Left ventricle myocardium inferior (tissue), 1 donor: ENCODE measurements at regions not wholly inside any gene's neighbourhood (a gene's known extent, or its start where the extent isn't known, plus 50 kb on each side); places are given as distances from the start of the nearest gene placed in this dataset.

Experiments
- DNase-seq: peaks from one replicate; pipeline ENCODE4 v3.0.0-alpha.2; 2020
- H3K27ac ChIP-seq: fragments of 200-600 bp; replicated peaks from 2 replicates; pipeline ENCODE4 v1.8.0; 2021
- H3K27me3 ChIP-seq: fragments of 200-600 bp; 2 replicates; pipeline ENCODE4 v1.8.0; 2021; ENCODE audit warnings: low read depth
- H3K36me3 ChIP-seq: fragments of 200-600 bp; 2 replicates; pipeline ENCODE4 v1.8.0; 2021
- H3K4me1 ChIP-seq: fragments of 200-600 bp; 2 replicates; pipeline ENCODE4 v1.8.0; 2021
- H3K4me3 ChIP-seq: fragments of 200-600 bp; 2 replicates; pipeline ENCODE4 v1.8.0; 2021; ENCODE audit warnings: mild to moderate bottlenecking, moderate library complexity
- H3K9me3 ChIP-seq: fragments of 200-600 bp; replicated peaks from 2 replicates; pipeline ENCODE4 v1.8.0; 2021
- intact Hi-C: fragments of 100-400 bp; cut with micrococcal nuclease; formaldehyde crosslinking; loops from one replicate; pipeline ENCODE4 v1.11.0; 2022
- TF ChIP-seq, protein P1 (sequence below): fragments of 200-600 bp; IDR thresholded peaks from 2 replicates; pipeline ENCODE4 v1.8.0; 2021; ENCODE audit warnings: antibody characterized with exemption, mild to moderate bottlenecking, borderline replicate concordance
- donor health status: DM: no; HTN: yes; CAD: no; lungs with severe emphysema.

DNA sequence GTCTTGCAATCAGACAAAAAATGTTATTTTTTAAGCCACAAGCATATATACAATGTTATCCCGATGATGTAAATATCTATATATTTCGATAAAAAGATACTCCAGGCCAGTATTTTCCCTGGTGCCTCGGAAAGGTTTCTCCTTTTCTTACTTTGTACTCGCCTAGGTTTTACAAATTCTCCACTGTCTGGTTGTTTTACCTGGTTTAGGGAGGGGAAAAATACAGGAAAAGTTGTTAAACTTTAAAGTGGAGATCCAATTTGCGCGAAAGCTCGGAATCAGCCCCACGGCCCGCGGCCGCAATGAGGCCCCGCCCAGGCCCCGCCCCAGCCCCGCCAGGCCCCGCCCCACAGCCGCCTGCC, 58.4 kb upstream of the WNT7B start:
- no peaks in the 10 kb centered on the region for H3K36me3 ChIP-seq
- peak overlapping the region; percentile 99 for H3K27ac ChIP-seq
- intact Hi-C loops = no loop called here
- peaks cover 35% of the 10 kb centered on the region for H3K4me1 ChIP-seq
- TF ChIP-seq, protein P1, sequence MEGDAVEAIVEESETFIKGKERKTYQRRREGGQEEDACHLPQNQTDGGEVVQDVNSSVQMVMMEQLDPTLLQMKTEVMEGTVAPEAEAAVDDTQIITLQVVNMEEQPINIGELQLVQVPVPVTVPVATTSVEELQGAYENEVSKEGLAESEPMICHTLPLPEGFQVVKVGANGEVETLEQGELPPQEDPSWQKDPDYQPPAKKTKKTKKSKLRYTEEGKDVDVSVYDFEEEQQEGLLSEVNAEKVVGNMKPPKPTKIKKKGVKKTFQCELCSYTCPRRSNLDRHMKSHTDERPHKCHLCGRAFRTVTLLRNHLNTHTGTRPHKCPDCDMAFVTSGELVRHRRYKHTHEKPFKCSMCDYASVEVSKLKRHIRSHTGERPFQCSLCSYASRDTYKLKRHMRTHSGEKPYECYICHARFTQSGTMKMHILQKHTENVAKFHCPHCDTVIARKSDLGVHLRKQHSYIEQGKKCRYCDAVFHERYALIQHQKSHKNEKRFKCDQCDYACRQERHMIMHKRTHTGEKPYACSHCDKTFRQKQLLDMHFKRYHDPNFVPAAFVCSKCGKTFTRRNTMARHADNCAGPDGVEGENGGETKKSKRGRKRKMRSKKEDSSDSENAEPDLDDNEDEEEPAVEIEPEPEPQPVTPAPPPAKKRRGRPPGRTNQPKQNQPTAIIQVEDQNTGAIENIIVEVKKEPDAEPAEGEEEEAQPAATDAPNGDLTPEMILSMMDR = no peak
- peak overlapping the region; percentile 64 for H3K4me3 ChIP-seq
- H3K9me3 ChIP-seq = no peaks in the 10 kb centered on the region
- no peak for DNase-seq
- no peaks in the 10 kb centered on the region for H3K27me3 ChIP-seq

DNA sequence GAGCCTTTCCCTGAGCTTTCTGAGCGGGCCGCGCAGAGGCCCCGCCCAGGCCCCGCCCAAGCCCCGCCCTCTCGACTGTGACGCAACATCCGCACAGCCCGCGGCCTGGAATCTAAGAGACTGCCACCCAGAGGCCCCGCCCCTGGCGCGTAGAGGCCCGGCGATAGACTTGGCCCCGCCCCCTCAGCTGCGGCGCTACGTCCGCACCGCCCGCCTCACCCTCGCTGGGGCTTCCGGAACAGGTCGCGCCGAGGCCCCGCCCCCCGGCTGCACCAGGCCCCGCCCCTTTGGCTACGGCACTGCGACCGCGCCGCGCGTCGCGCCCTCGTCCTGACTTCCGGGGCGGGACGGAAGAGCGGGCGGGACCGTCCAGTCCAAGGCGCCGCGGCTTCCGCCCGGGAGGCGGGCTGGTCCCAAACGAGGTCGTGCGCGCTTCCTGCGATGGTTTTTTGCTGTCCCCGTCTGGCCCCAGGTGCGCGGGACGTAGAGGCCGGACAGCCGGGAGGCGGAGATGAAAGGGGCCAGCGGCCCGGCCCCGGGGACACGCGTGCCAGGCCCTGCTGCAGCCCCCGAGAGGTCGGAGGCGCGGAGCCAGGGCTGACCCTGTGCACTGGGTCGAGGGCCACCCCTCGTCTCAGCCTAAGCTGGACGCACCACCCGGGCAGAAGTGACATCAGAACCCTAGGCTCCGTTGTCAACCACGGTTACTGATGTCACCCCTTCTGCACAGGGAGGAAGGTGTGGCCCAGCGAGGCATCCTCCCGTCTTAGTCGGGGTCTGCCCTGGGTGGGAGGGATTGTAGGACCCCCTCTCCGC, 59.0 kb upstream of the WNT7B start:
- H3K9me3 ChIP-seq = no peaks in the 10 kb centered on the region
- peak overlapping the region; percentile 88 for H3K4me3 ChIP-seq
- H3K4me1 ChIP-seq = peaks cover 30% of the 10 kb centered on the region
- no peaks in the 10 kb centered on the region for H3K27me3 ChIP-seq
- intact Hi-C loops = no loop called here
- DNase-seq = peak; percentile 100
- no peaks in the 10 kb centered on the region for H3K36me3 ChIP-seq
- peak overlapping the region; percentile 99 for H3K27ac ChIP-seq
- TF ChIP-seq, protein P1 = no peak

DNA sequence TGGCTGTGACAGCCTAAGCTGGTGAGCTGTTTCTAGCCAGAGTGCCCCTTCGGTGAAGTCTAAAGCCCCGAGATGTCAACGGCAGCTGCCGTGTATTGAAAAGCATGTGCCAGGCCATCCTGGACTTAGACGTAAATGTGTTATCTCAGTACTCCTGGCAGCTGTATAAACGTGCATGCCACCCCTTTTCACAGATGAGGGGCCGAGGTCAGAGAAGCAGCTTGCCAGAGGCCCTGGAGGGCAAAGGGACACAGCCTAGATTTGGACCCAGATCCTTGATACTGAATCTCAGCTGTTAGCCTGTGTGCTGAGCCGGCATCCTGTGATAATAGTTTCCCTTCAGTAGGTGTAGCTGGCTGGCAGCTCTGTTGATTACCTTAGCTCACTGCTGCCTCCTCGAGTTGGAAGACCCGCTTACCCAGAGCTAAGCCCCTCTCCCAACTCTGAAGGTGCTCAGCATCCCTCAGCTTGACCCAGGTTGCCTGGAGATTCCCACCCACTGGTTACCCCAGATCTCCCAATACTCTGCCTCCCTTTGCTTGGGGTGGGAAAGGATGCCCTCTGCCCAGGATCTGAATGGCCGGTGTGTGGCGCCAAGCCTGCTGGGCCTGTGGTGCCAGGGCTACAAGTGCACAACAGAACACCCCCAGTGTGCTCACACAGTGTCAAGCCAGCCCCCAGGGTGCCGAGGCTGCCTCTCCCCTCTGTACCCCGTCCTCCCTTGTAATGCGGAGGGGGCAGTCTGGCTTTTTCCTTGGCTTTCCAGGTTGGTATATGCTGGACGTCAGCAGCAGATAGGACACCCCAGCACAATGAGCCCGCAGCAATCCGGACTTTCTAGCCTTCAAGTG, 59.8 kb upstream of the WNT7B start:
- Histone ChIP-seq H3K4me3 (peak overlapping the region; percentile 88), H3K36me3 (no peaks in the 10 kb centered on the region), H3K27ac (peak overlapping the region; percentile 99), H3K4me1 (peaks cover 34% of the 10 kb centered on the region), H3K9me3 (no peaks in the 10 kb centered on the region), H3K27me3 (no peaks in the 10 kb centered on the region)
- no peak for DNase-seq
- intact Hi-C loops = no loop called here
- TF ChIP-seq, protein P1 = peak; percentile 18

DNA sequence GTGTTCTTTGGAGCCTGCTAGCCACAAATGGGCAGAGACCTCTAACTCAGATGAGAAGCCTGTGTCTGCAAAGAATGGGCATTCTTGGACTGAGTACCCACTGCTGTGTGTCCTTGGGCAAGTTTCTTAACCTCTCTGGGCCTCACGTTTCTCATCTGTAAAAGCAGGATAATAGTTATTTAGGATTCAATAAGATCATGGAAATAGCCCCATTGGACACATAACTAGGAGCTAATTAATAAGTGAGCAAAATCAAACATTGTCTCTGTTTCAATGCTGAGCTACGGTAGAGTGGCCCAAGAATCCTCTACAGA, 61.2 kb upstream of the WNT7B start:
- no peaks in the 10 kb centered on the region for H3K27me3 ChIP-seq
- H3K27ac ChIP-seq = no peak overlapping the region
- DNase-seq = no peak
- peaks cover 48% of the 10 kb centered on the region for H3K4me1 ChIP-seq
- intact Hi-C loops = no loop called here
- H3K4me3 ChIP-seq = no peak overlapping the region
- TF ChIP-seq, protein P1 = no peak
- no peaks in the 10 kb centered on the region for H3K36me3 ChIP-seq
- H3K9me3 ChIP-seq = no peaks in the 10 kb centered on the region

DNA sequence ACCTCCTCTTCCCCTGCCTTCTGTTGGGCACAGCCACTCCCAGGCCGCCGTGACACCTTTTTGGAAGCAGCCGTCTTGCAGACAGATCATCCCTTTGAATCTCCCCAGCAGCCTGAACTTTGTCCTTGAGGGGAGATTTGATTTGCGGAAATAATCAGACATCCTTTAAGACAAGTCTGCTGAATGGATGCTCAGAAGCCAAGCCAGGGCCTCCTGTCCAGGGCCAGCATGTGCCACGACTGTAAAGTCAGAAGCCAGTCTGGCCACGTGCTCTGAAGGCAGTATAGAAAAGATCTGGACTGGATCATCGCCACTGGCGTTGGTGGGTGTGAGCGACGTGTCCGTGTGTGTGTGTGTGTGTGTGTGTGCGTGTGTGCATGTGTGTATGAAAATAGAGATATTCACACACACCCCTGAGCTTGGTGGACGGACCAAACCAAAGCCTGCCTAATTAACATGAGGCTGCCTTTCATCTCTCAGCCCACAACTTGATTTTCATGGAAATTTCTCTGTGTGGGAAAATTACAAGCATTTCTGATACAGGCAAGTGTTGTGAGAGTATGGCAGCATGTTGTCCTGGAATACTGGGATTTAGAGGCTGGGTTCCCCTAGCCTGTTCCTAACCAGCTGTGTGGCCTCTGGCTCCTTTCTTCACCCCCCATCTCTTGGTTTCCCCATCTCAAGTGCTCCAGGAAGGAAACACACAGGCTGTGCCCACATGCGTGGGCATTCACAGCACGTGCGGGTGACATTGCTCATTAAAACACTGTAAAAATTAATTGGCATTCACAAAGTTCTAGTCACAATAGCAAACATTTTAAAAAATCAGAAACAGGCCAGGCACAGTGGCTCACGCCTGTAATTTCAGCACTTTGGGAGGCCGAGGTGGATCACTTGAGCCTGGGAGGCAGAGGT, 61.8 kb upstream of the WNT7B start:
- no peak for DNase-seq
- H3K4me1 ChIP-seq = peaks cover 54% of the 10 kb centered on the region
- TF ChIP-seq, protein P1 = no peak
- no peaks in the 10 kb centered on the region for H3K36me3 ChIP-seq
- intact Hi-C loops = no loop called here
- no peaks in the 10 kb centered on the region for H3K9me3 ChIP-seq
- H3K27me3 ChIP-seq = no peaks in the 10 kb centered on the region
- peak overlapping the region; percentile 100 for H3K27ac ChIP-seq
- H3K4me3 ChIP-seq = no peak overlapping the region
